Glutamatergic neuron (in vitro differentiated cells): ENCODE measurements at regions not wholly inside any gene's neighbourhood (a gene's known extent, or its start where the extent isn't known, plus 50 kb on each side); places are given as distances from the start of the nearest gene placed in this dataset.

ENCODE experiments used
- DNase-seq: peaks from one replicate; pipeline ENCODE4 v3.0.0; 2022
- H3K27ac Mint-ChIP-seq: one replicate; pipeline ENCODE4 v1.8.0; 2020; ENCODE audit warnings: mild to moderate bottlenecking, mixed read lengths, inconsistent platforms; ENCODE audit not compliant: unreplicated experiment
- H3K27me3 Mint-ChIP-seq: one replicate; pipeline ENCODE4 v1.8.0; 2020; ENCODE audit warnings: mild to moderate bottlenecking, moderate library complexity, mixed read lengths, inconsistent platforms; ENCODE audit not compliant: unreplicated experiment
- H3K36me3 Mint-ChIP-seq: one replicate; pipeline ENCODE4 v1.8.0; 2020; ENCODE audit warnings: mild to moderate bottlenecking, mixed read lengths, inconsistent platforms; ENCODE audit not compliant: unreplicated experiment
- H3K4me1 Mint-ChIP-seq: one replicate; pipeline ENCODE4 v1.8.0; 2020; ENCODE audit warnings: mild to moderate bottlenecking, low read depth, mixed read lengths, inconsistent platforms; ENCODE audit not compliant: unreplicated experiment
- H3K4me3 Mint-ChIP-seq: one replicate; pipeline ENCODE4 v1.8.0; 2020; ENCODE audit warnings: mild to moderate bottlenecking, mixed read lengths, inconsistent platforms; ENCODE audit not compliant: unreplicated experiment
- H3K9me3 Mint-ChIP-seq: one replicate; pipeline ENCODE4 v1.8.0; 2020; ENCODE audit warnings: mild to moderate bottlenecking, moderate library complexity, mixed read lengths, inconsistent platforms; ENCODE audit not compliant: unreplicated experiment
- CTCF ChIP-seq: fragments of 200-600 bp; sonication (generic); IDR thresholded peaks from one replicate; pipeline ENCODE4 v1.5.0; 2021; ENCODE audit not compliant: partially characterized antibody, unreplicated experiment

- Mint-ChIP-seq H3K27me3 (no peaks in the 10 kb centered on the region), H3K9me3 (no peaks in the 10 kb centered on the region), H3K36me3 (no peaks in the 10 kb centered on the region), H3K27ac (no peak overlapping the region), H3K4me1 (no peaks in the 10 kb centered on the region), H3K4me3 (no peak overlapping the region)
- no peak for TF ChIP-seq CTCF
- no peak for DNase-seq
Observed at GRCh38 chr1:240701412-240701811, 89.5 kb upstream of the GREM2 start.

- no peaks in the 10 kb centered on the region for H3K36me3 Mint-ChIP-seq
- H3K27me3 Mint-ChIP-seq = no peaks in the 10 kb centered on the region
- H3K27ac Mint-ChIP-seq = no peak overlapping the region
- no peak for DNase-seq
- no peak overlapping the region for H3K4me3 Mint-ChIP-seq
- peaks cover 8% of the 10 kb centered on the region for H3K4me1 Mint-ChIP-seq
- TF ChIP-seq CTCF = no peak
- no peaks in the 10 kb centered on the region for H3K9me3 Mint-ChIP-seq
Observed at GRCh38 chr1:240695416-240695815, 83.5 kb upstream of the GREM2 start.

- no peaks in the 10 kb centered on the region for H3K27me3 Mint-ChIP-seq
Observed at GRCh38 chr1:240693844-240694243, 81.9 kb upstream of the GREM2 start.

GRCh38 chr1:240693036-240693435 is 81.1 kb upstream of the GREM2 start:
- no peaks in the 10 kb centered on the region for H3K9me3 Mint-ChIP-seq
- TF ChIP-seq CTCF = no peak
- DNase-seq = no peak
- peaks cover 22% of the 10 kb centered on the region for H3K4me1 Mint-ChIP-seq
- H3K27me3 Mint-ChIP-seq = no peaks in the 10 kb centered on the region
- H3K36me3 Mint-ChIP-seq = no peaks in the 10 kb centered on the region
- no peak overlapping the region for H3K4me3 Mint-ChIP-seq
- no peak overlapping the region for H3K27ac Mint-ChIP-seq

More at GRCh38 chr1:240693844-240694243, 81.9 kb upstream of the GREM2 start:
- H3K9me3 Mint-ChIP-seq = no peaks in the 10 kb centered on the region
- TF ChIP-seq CTCF = no peak
- no peaks in the 10 kb centered on the region for H3K36me3 Mint-ChIP-seq
- H3K27ac Mint-ChIP-seq = no peak overlapping the region
- H3K4me1 Mint-ChIP-seq = peaks cover 17% of the 10 kb centered on the region
- DNase-seq = no peak
- H3K4me3 Mint-ChIP-seq = no peak overlapping the region

GRCh38 chr1:240691909-240692705 is 80.2 kb upstream of the GREM2 start:
- H3K36me3 Mint-ChIP-seq = no peaks in the 10 kb centered on the region
- TF ChIP-seq CTCF = no peak
- peaks cover 28% of the 10 kb centered on the region for H3K4me1 Mint-ChIP-seq
- H3K9me3 Mint-ChIP-seq = no peaks in the 10 kb centered on the region
- no peak overlapping the region for H3K4me3 Mint-ChIP-seq
- H3K27me3 Mint-ChIP-seq = peaks cover 2% of the 10 kb centered on the region
- no peak overlapping the region for H3K27ac Mint-ChIP-seq
- peak; percentile 49 for DNase-seq
